ENCODE measurements at regions not wholly inside any gene's neighbourhood (a gene's known extent, or its start where the extent isn't known, plus 50 kb on each side); places are given as distances from the start of the nearest gene placed in this dataset.

DNA sequence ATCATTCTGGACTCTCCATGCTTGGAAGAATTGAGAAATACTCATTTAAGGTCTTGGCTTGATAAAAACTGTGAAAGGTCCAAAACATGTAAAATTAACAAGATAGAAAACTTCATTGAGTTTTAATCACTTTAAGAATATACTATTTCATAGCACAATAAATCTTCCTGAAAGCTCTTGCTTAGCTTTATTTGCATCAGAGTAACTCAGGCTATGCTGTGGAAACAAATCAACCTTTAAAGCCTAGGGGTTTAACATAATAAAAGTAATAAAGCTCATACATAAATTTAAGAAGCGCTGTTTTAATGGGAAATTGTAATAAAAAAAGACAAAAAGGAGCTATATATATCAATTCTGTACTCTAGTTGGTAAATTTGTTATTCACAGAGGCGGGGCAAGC is 77.2 kb upstream of the PTCHD4 start:
- TF ChIP-seq HCFC1 (IDR thresholded peaks at IDR 0.05; ENCODE audit: low read depth, low read length) (no peak), FOXP1 (IDR thresholded peaks at IDR 0.05) (no peak), FOXP1 (CRISPR knock-in tag; IDR thresholded peaks at IDR 0.05) (no peak), TCF7L2 (IDR thresholded peaks at IDR 0.05; ENCODE audit: low read depth, low read length) (no peak), ESRRA (CRISPR knock-in tag; IDR thresholded peaks at IDR 0.05; ENCODE audit: low read depth) (no peak), ZSCAN29 (CRISPR knock-in tag; conservative IDR thresholded peaks at IDR 0.05) (no peak), MIER2 (CRISPR knock-in tag; IDR thresholded peaks at IDR 0.05) (no peak), SUZ12 (IDR thresholded peaks at IDR 0.05; ENCODE audit: low read depth, low read length) (no peak), CAMTA2 (CRISPR knock-in tag; IDR thresholded peaks at IDR 0.05; ENCODE audit: borderline replicate concordance) (no peak)
- TF ChIP-seq, protein P1, sequence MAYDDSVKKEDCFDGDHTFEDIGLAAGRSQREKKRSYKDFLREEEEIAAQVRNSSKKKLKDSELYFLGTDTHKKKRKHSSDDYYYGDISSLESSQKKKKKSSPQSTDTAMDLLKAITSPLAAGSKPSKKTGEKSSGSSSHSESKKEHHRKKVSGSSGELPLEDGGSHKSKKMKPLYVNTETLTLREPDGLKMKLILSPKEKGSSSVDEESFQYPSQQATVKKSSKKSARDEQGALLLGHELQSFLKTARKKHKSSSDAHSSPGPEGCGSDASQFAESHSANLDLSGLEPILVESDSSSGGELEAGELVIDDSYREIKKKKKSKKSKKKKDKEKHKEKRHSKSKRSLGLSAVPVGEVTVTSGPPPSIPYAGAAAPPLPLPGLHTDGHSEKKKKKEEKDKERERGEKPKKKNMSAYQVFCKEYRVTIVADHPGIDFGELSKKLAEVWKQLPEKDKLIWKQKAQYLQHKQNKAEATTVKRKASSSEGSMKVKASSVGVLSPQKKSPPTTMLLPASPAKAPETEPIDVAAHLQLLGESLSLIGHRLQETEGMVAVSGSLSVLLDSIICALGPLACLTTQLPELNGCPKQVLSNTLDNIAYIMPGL (CRISPR knock-in tag; IDR thresholded peaks at IDR 0.05; ENCODE audit: borderline replicate concordance in 1 of 2, low read depth in 1 of 2): no peak
- TF ChIP-seq, protein P2, sequence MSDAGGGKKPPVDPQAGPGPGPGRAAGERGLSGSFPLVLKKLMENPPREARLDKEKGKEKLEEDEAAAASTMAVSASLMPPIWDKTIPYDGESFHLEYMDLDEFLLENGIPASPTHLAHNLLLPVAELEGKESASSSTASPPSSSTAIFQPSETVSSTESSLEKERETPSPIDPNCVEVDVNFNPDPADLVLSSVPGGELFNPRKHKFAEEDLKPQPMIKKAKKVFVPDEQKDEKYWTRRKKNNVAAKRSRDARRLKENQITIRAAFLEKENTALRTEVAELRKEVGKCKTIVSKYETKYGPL (CRISPR knock-in tag; IDR thresholded peaks at IDR 0.05): no peak
- TF ChIP-seq, protein P3, sequence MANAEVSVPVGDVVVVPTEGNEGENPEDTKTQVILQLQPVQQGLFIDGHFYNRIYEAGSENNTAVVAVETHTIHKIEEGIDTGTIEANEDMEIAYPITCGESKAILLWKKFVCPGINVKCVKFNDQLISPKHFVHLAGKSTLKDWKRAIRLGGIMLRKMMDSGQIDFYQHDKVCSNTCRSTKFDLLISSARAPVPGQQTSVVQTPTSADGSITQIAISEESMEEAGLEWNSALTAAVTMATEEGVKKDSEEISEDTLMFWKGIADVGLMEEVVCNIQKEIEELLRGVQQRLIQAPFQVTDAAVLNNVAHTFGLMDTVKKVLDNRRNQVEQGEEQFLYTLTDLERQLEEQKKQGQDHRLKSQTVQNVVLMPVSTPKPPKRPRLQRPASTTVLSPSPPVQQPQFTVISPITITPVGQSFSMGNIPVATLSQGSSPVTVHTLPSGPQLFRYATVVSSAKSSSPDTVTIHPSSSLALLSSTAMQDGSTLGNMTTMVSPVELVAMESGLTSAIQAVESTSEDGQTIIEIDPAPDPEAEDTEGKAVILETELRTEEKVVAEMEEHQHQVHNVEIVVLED (CRISPR knock-in tag; IDR thresholded peaks at IDR 0.05; ENCODE audit: borderline replicate concordance): no peak
- TF ChIP-seq, protein P4, sequence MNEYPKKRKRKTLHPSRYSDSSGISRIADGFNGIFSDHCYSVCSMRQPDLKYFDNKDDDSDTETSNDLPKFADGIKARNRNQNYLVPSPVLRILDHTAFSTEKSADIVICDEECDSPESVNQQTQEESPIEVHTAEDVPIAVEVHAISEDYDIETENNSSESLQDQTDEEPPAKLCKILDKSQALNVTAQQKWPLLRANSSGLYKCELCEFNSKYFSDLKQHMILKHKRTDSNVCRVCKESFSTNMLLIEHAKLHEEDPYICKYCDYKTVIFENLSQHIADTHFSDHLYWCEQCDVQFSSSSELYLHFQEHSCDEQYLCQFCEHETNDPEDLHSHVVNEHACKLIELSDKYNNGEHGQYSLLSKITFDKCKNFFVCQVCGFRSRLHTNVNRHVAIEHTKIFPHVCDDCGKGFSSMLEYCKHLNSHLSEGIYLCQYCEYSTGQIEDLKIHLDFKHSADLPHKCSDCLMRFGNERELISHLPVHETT (CRISPR knock-in tag; conservative IDR thresholded peaks at IDR 0.05): no peak
